Neutrophil (primary cell): ENCODE measurements at regions not wholly inside any gene's neighbourhood (a gene's known extent, or its start where the extent isn't known, plus 50 kb on each side); places are given as distances from the start of the nearest gene placed in this dataset.
"Not testable (repeated sequence)": the region's sequence is repeated elsewhere in the genome, so short reads cannot be mapped to it uniquely, and the experiment has no call there.

Experiments used
- H3K27ac ChIP-seq: fragments of 200-600 bp; sonication (generic); 2 replicates; pipeline ENCODE4 v1.5.1; 2016; ENCODE audit warnings: mild to moderate bottlenecking, moderate library complexity
- H3K27me3 ChIP-seq: fragments of 200-600 bp; sonication (generic); 2 replicates; pipeline ENCODE4 v1.6.0; 2016; ENCODE audit warnings: mild to moderate bottlenecking
- H3K36me3 ChIP-seq: fragments of 200-600 bp; sonication (generic); 2 replicates; pipeline ENCODE4 v1.5.1; 2017
- H3K4me1 ChIP-seq, 2 experiments: fragments of 200-600 bp in 1 of 2; sonication (generic) in 1 of 2; 1 replicate in 1 of 2; 2 replicates in 1 of 2; pipeline versions ENCODE4 v1.5.1 to v1.6.1; 2013 to 2016; ENCODE audit warnings: low read depth in 1 of 2, low read length in 1 of 2, mild to moderate bottlenecking in 1 of 2, moderate library complexity in 1 of 2; ENCODE audit not compliant: control insufficient read depth in 1 of 2, insufficient read depth in 1 of 2
- H3K4me3 ChIP-seq, 2 experiments: fragments of 200-600 bp in 1 of 2; sonication (generic) in 1 of 2; 1 replicate in 1 of 2; 2 replicates in 1 of 2; pipeline ENCODE4 v1.5.1; 2013 to 2016; ENCODE audit warnings: low read depth in 1 of 2, low read length in 1 of 2, mild to moderate bottlenecking in 1 of 2, moderate library complexity in 1 of 2
- H3K9me3 ChIP-seq: fragments of 200-600 bp; sonication (generic); 2 replicates; pipeline ENCODE4 v1.5.1; 2016
- CTCF ChIP-seq: fragments of 200-600 bp; sonication (generic); IDR thresholded peaks from 2 replicates; pipeline ENCODE4 v1.5.1; 2016; ENCODE audit warnings: antibody characterized with exemption

GRCh38 chr2:45104429-45104828, 95.2 kb upstream of the SIX2 start:
- Histone ChIP-seq H3K4me1 (no peaks in the 10 kb centered on the region), H3K4me3 (no peak overlapping the region), H3K9me3 (no peaks in the 10 kb centered on the region), H3K27ac (no peak overlapping the region), H3K36me3 (no peaks in the 10 kb centered on the region), H3K27me3 (no peaks in the 10 kb centered on the region)
- no peak for TF ChIP-seq CTCF

DNA sequence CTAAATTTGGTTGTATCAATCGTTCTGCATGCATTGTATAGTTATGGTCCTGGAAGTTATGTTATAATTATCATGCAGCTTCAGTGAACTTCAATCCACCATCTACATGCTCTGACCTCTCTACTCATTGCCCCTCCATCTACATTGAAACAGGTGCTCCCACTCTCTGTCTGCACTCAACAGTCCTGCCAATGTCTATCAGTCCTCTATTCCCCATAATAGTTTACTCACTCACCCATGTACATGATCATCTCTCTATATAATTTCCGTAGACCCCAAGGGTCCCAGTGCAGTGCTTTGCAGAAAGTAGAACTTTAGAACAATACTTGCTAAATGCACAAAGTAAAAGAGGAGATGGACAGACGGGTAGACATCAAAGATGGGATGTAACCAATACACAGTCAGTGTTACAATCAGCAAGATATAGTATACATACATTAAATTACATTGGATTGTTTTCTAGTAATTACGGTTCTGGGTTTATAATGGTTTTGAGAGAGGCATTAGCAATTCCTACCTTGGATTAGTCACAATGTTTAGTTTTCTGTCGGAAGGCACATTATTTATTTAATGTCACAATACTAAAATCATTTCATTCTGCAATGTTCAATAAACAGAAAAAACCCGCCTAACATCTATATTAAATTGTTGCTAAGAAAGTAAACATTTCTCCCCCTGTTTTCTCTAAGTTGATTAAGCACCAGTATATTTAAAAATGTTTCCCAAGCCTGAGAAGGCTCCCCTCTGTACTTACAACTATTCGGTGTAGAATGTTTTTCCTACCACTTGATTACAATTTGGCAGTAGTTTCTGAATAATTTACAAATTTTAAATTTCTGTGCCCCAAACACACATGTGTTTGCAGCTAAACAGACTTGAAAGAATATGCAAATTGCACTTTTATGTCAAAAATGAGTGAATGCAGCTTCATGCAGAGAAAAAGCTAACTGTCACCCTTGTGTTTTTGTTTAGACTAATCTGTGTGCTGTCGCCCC, 94.4 kb upstream of the SIX2 start:
- H3K27me3 ChIP-seq, result no peaks in the 10 kb centered on the region
- no peak overlapping the region for H3K27ac ChIP-seq
- H3K4me3 ChIP-seq, result no peak overlapping the region
- no peak for TF ChIP-seq CTCF
- no peaks in the 10 kb centered on the region for H3K36me3 ChIP-seq
- no peaks in the 10 kb centered on the region for H3K4me1 ChIP-seq
- no peaks in the 10 kb centered on the region for H3K9me3 ChIP-seq

DNA sequence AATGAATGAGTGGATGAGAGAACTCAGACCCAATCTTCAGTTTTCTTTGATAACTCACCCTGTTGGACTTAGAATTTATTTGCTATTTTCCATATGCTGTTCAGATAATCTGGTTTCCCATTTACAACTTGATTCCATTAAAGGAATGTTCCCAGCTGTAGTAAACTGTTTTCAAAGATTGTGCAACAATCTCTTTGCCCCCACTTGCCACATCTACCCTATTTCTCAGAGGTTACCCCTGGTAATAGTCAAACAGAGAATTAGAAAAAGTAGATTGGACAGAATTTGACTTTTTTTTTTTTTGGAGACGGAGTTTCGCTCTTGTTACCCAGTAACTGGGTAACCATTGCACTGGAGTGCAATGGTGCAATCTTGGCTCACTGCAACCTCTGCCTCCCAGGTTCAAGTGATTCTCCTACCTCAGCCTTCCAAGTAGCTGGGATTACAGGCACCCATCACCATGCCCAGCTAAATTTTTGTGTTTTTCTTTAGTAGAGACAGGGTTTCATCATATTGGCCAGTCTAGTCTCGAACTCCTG, 93.4 kb upstream of the SIX2 start:
- H3K9me3 ChIP-seq, result no peaks in the 10 kb centered on the region
- H3K36me3 ChIP-seq, result no peaks in the 10 kb centered on the region
- H3K27ac ChIP-seq, result no peak overlapping the region
- no peaks in the 10 kb centered on the region for H3K4me1 ChIP-seq
- no peak overlapping the region for H3K4me3 ChIP-seq
- H3K27me3 ChIP-seq, result no peaks in the 10 kb centered on the region
- no peak for TF ChIP-seq CTCF

- Histone ChIP-seq H3K4me1 (no peaks in the 10 kb centered on the region), H3K36me3 (no peaks in the 10 kb centered on the region), H3K27me3 (no peaks in the 10 kb centered on the region), H3K4me3 (no peak overlapping the region), H3K9me3 (no peaks in the 10 kb centered on the region), H3K27ac (no peak overlapping the region)
- TF ChIP-seq CTCF, result no peak
Observed at GRCh38 chr2:45102141-45102540, 92.9 kb upstream of the SIX2 start.

- TF ChIP-seq CTCF, result no peak
- no peaks in the 10 kb centered on the region for H3K27me3 ChIP-seq
Observed at GRCh38 chr2:45096996-45097395, 87.7 kb upstream of the SIX2 start.

DNA sequence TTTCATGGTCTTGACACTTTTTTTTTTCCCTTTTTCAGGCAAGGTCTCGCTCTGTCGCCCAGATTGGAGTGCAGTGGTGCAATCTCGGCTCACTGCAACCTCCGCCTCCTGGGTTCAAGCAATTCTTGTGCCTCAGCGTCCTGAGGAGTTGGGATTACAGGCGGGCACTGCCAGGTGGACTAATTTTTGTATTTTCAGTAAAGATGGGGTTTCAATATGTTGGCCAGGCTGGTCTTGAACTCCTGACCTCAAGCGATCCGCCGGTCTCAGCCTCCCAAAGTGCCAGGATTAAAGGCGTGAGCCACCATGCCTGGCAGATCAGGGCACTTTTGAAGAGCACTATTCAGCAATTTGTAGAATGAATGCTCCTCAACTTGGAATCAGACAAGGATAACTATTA, 86.8 kb upstream of the SIX2 start:
- not testable (repeated sequence) for H3K4me1 ChIP-seq, H3K27me3 ChIP-seq, H3K9me3 ChIP-seq, H3K27ac ChIP-seq, H3K4me3 ChIP-seq, H3K36me3 ChIP-seq

More at GRCh38 chr2:45096996-45097395, 87.7 kb upstream of the SIX2 start:
- Histone ChIP-seq H3K27ac (no peak overlapping the region), H3K36me3 (no peaks in the 10 kb centered on the region), H3K9me3 (no peaks in the 10 kb centered on the region), H3K4me3 (no peak overlapping the region), H3K4me1 (no peaks in the 10 kb centered on the region)
